GM06990 (cell line): ENCODE measurements at regions not wholly inside any gene's neighbourhood (a gene's known extent, or its start where the extent isn't known, plus 50 kb on each side); places are given as distances from the start of the nearest gene placed in this dataset.

ENCODE experiments used
- DNase-seq: peaks from one replicate; pipeline ENCODE4 v3.0.0-alpha.2; 2011; ENCODE audit not compliant: insufficient read length; ENCODE audit errors: extremely low read depth
- H3K27me3 ChIP-seq: replicated peaks from 2 replicates; pipeline ENCODE4 v1.6.0; 2011; ENCODE audit warnings: low read length; ENCODE audit not compliant: control insufficient read depth, insufficient read depth
- H3K36me3 ChIP-seq: 2 replicates; pipeline ENCODE4 v1.5.1; 2011; ENCODE audit warnings: low read length; ENCODE audit not compliant: control insufficient read depth, insufficient read depth
- H3K4me3 ChIP-seq: replicated peaks from 2 replicates; pipeline ENCODE4 v1.5.1; 2011; ENCODE audit warnings: low read depth, mild to moderate bottlenecking, control low read depth, low read length
- CTCF ChIP-seq: IDR thresholded peaks from 2 replicates; pipeline ENCODE4 v1.5.1; 2011; ENCODE audit warnings: low read length, control low read depth, mild to moderate bottlenecking, inconsistent platforms; ENCODE audit not compliant: insufficient read depth, poor library complexity, severe bottlenecking

GRCh38 chr12:88251798-88252197, 109.7 kb downstream of the TMTC3 start:
- Histone ChIP-seq H3K36me3 (no peaks in the 10 kb centered on the region), H3K4me3 (no peak overlapping the region), H3K27me3 (no peaks in the 10 kb centered on the region)
- no peak for TF ChIP-seq CTCF
- DNase-seq: no peak

- no peaks in the 10 kb centered on the region for H3K36me3 ChIP-seq
- no peak for TF ChIP-seq CTCF
- DNase-seq: no peak
- no peak overlapping the region for H3K4me3 ChIP-seq
- no peaks in the 10 kb centered on the region for H3K27me3 ChIP-seq
Observed at GRCh38 chr12:88253371-88253978, 111.4 kb downstream of the TMTC3 start.

- Histone ChIP-seq H3K36me3 (no peaks in the 10 kb centered on the region), H3K27me3 (no peaks in the 10 kb centered on the region), H3K4me3 (no peak overlapping the region)
- no peak for DNase-seq
- no peak for TF ChIP-seq CTCF
Observed at GRCh38 chr12:88255224-88255623, 113.1 kb downstream of the TMTC3 start.

GRCh38 chr12:88255847-88256246, 113.7 kb downstream of the TMTC3 start:
- H3K27me3 ChIP-seq: no peaks in the 10 kb centered on the region
- H3K4me3 ChIP-seq: no peak overlapping the region
- no peak for DNase-seq
- no peak for TF ChIP-seq CTCF
- H3K36me3 ChIP-seq: no peaks in the 10 kb centered on the region

GRCh38 chr12:88258396-88258795, 116.3 kb downstream of the TMTC3 start:
- Histone ChIP-seq H3K27me3 (no peaks in the 10 kb centered on the region), H3K4me3 (no peak overlapping the region), H3K36me3 (no peaks in the 10 kb centered on the region)
- no peak for TF ChIP-seq CTCF
- no peak for DNase-seq

GRCh38 chr12:88266806-88267360, 124.8 kb downstream of the TMTC3 start:
- H3K36me3 ChIP-seq: no peaks in the 10 kb centered on the region
- H3K27me3 ChIP-seq: no peaks in the 10 kb centered on the region
- H3K4me3 ChIP-seq: no peak overlapping the region
- TF ChIP-seq CTCF: no peak
- no peak for DNase-seq
